T-helper 2 cell treated with Interferon-gamma antibody and Interleukin-4, amounts not matched to agents 5 μg/mL and 100 μg/mL, for 36 hours (primary cell): ENCODE measurements at regions not wholly inside any gene's neighbourhood (a gene's known extent, or its start where the extent isn't known, plus 50 kb on each side); places are given as distances from the start of the nearest gene placed in this dataset.
"Not testable (repeated sequence)": the region's sequence is repeated elsewhere in the genome, so short reads cannot be mapped to it uniquely, and the experiment has no call there.

Experiments
- DNase-seq: peaks from one replicate; pipeline ENCODE4 v3.0.0; 2021; ENCODE audit warnings: low spot score
- H3K27ac Mint-ChIP-seq: one replicate; pipeline ENCODE4 v1.8.0; 2021; ENCODE audit warnings: mild to moderate bottlenecking, mixed read lengths
- H3K27me3 Mint-ChIP-seq: one replicate; pipeline ENCODE4 v1.8.0; 2021; ENCODE audit warnings: low read depth, mixed read lengths
- H3K36me3 Mint-ChIP-seq: one replicate; pipeline ENCODE4 v1.8.0; 2021; ENCODE audit warnings: low read depth, mixed read lengths
- H3K4me1 Mint-ChIP-seq: one replicate; pipeline ENCODE4 v1.8.0; 2021; ENCODE audit warnings: low read depth, mixed read lengths
- H3K4me3 Mint-ChIP-seq: one replicate; pipeline ENCODE4 v1.8.0; 2022; ENCODE audit warnings: mild to moderate bottlenecking, moderate library complexity, mixed read lengths
- H3K9me3 Mint-ChIP-seq: one replicate; pipeline ENCODE4 v1.8.0; 2021; ENCODE audit warnings: mixed read lengths

DNA sequence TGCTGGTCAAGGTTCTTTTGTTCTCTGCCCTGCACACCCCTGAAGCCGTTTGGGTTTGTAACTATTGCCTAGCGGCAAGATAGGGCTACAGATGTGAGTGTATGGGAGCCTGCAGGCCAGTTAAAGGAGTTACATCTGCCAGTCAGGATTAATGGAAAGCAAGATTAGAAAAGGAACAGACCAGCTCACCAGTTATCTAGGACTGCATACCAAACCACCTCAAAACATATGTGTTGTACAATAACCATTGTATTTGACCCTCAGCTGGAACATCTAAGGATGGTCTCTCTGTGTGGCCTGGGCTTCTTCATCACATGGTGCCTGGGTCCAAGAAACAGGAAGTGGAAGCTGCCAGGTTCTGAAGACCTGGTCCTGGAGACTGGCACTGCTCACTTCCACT is 52.5 kb upstream of the FBXO28 start:
- no peak for DNase-seq
- H3K27me3 Mint-ChIP-seq: peaks cover 11% of the 10 kb centered on the region
- no peaks in the 10 kb centered on the region for H3K36me3 Mint-ChIP-seq
- no peak overlapping the region for H3K4me3 Mint-ChIP-seq
- H3K9me3 Mint-ChIP-seq: no peaks in the 10 kb centered on the region
- peaks cover 2% of the 10 kb centered on the region for H3K4me1 Mint-ChIP-seq
- no peak overlapping the region for H3K27ac Mint-ChIP-seq

DNA sequence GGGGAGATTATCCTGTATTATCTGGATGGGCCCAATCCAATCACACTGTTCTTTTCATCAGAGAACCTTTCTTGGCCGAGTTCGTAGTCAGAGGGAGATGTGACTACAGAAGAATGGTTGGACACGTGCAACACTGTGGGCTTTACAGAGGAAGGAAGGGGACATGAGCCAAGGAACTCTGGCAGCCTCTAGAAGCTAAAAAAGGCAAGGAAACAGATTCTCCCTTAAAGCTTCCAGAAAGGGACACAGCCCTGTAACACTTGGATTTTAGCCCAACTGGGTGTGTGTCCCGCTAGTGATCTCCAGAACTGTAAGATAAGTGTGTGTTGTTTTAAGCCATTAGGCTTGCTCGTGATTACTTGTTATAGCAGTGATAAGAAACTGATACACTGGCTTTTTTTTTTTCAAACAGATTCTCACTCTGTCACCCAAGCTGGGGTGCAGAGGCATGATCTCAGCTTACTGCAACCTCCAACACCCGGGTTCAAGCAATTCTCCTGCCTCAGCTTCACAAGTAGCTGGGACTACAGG is 53.9 kb upstream of the FBXO28 start:
- Mint-ChIP-seq H3K27ac (no peak overlapping the region), H3K36me3 (no peaks in the 10 kb centered on the region), H3K4me3 (no peak overlapping the region), H3K27me3 (peaks cover 11% of the 10 kb centered on the region), H3K4me1 (no peaks in the 10 kb centered on the region), H3K9me3 (no peaks in the 10 kb centered on the region)
- DNase-seq: no peak

DNA sequence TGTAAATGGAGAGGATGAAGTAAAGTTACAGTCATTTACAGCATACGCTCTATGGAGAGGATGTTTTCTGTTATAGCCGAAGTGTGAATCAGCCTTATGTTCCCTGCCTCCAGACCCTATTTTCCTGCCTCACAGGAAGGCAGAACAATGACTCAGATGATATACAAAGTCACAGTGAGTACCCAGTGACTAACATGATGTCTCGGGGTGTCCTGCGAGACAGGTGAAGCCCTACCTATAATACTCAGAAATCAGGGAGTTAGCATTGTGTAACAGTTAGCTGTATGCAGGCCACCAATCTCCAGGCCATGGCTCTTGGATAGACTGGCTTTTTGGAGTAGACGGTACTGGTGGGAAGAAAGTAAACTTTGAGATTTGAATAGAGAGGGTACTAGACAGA is 55.6 kb upstream of the FBXO28 start:
- no peaks in the 10 kb centered on the region for H3K36me3 Mint-ChIP-seq
- peaks cover 10% of the 10 kb centered on the region for H3K27me3 Mint-ChIP-seq
- no peak overlapping the region for H3K4me3 Mint-ChIP-seq
- no peaks in the 10 kb centered on the region for H3K4me1 Mint-ChIP-seq
- no peaks in the 10 kb centered on the region for H3K9me3 Mint-ChIP-seq
- DNase-seq: no peak
- H3K27ac Mint-ChIP-seq: no peak overlapping the region

DNA sequence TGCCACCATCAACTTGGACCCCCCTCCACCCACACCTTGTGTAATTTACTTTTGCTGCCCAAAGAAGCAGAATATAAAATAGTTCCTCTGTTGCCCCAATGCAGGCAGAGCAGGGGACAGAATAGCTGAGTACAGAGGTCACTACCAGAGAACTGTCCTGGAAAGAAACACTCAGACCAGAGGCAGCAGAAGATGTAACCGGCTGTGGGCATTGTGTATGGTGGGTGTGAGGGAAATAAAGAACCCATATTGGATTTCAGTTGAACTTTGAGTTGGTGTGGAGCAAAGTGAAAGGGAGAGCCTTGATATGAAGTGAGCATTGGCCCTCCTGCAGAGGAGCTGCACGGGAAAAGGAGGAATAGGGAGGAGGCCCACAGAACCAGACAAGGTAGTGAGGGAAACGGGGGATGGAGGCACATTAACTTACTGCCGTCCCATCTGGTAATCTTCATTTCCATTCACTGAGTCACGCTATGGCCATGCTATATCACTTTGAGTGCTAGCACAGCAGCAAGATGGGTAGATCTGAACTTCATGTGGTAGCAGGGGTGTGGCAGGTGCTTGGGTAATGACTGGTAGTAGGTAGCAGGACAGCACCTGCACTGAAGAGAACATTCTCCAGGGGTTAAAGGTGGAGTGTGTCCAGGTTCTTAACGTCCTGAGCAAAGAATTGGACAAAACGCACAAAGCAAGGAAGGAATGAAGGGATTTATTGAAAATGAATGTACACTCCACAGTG is 56.3 kb upstream of the FBXO28 start:
- no peaks in the 10 kb centered on the region for H3K9me3 Mint-ChIP-seq
- no peak for DNase-seq
- no peak overlapping the region for H3K27ac Mint-ChIP-seq
- no peaks in the 10 kb centered on the region for H3K4me1 Mint-ChIP-seq
- H3K4me3 Mint-ChIP-seq: no peak overlapping the region
- H3K36me3 Mint-ChIP-seq: no peaks in the 10 kb centered on the region
- peaks cover 14% of the 10 kb centered on the region for H3K27me3 Mint-ChIP-seq

DNA sequence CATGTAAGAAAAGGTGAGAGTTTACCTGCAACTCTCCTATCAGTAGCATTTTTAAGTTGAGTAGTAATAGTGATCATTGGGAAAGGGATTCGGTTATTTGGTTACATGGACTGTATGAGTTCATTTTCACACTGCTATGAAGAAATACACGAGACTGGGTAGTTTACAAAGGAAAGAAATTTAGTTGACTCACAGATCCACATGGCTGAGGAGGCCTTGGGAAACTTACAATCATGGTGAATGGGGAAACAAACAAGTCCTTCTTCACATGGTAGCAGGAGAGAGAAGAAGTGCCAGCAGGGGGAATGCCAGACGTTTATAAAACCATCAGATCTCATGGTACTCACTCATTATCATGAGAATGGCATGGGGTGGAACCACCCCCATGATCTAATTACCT is 59.3 kb upstream of the FBXO28 start:
- H3K4me1 Mint-ChIP-seq: no peaks in the 10 kb centered on the region
- peaks cover 16% of the 10 kb centered on the region for H3K27me3 Mint-ChIP-seq
- H3K4me3 Mint-ChIP-seq: no peak overlapping the region
- DNase-seq: no peak
- H3K36me3 Mint-ChIP-seq: no peaks in the 10 kb centered on the region
- no peaks in the 10 kb centered on the region for H3K9me3 Mint-ChIP-seq
- H3K27ac Mint-ChIP-seq: no peak overlapping the region

DNA sequence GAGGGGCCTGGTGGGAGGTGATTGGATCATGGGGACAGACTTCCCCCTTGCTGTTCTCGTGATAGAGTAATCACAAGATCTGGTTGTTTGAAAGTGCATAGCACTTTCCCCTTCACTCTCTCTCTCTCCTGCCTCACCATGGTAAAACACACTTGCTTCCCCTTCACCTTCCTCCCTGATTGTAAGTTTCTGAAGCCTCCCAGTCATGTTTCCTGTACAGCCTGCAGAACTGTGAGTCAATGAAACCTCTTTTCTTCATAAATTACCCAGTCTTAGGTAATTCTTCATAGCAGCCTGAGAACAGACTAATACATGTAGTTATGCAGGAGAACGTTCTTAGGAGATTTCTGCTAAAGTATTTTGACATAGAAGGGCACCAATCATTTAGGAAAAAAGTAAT is 59.9 kb upstream of the FBXO28 start:
- Mint-ChIP-seq H3K9me3 (no peaks in the 10 kb centered on the region), H3K4me3 (no peak overlapping the region), H3K4me1 (no peaks in the 10 kb centered on the region), H3K36me3 (no peaks in the 10 kb centered on the region), H3K27ac (no peak overlapping the region), H3K27me3 (peaks cover 17% of the 10 kb centered on the region)
- DNase-seq: no peak

DNA sequence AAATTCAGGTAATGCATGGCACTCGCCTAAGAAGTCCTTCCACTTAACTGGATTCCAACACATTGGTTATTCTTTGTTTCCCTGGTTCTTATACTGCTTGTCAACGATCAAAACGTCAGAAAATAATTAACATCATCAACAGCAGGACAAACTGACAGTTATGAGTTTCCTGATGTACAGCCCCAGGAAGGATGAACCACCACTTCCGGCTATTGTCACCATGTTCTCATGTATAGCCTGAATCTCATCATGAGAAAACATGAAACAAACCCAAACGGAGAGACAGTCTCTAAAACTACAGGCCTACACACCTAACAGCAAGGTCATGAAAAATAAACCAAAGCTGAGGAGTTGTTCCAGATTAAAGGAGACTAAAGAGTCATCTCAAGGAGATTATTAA is 60.5 kb upstream of the FBXO28 start:
- no peaks in the 10 kb centered on the region for H3K4me1 Mint-ChIP-seq
- H3K9me3 Mint-ChIP-seq: no peaks in the 10 kb centered on the region
- no peak overlapping the region for H3K27ac Mint-ChIP-seq
- no peak for DNase-seq
- no peaks in the 10 kb centered on the region for H3K36me3 Mint-ChIP-seq
- H3K27me3 Mint-ChIP-seq: peaks cover 17% of the 10 kb centered on the region
- H3K4me3 Mint-ChIP-seq: no peak overlapping the region

DNA sequence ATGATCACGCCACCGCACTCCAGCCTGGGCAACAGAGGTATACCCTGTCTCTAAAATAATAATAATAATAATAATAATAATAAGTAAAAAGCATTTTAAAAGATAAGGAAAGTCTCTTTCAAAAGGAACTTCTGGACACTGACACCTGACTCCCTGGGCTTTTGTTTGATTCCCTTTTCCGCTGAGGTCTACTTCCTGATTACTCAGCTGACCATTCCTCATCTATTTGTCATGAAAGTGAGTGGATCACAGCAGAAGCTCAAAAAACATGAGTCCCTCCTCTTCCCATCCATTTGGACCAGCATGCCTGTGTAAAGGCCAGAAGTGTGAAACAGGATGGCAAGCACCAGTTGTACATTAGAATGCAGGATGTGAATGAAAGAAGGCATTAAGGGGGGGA is 61.1 kb upstream of the FBXO28 start:
- no peak for DNase-seq

DNA sequence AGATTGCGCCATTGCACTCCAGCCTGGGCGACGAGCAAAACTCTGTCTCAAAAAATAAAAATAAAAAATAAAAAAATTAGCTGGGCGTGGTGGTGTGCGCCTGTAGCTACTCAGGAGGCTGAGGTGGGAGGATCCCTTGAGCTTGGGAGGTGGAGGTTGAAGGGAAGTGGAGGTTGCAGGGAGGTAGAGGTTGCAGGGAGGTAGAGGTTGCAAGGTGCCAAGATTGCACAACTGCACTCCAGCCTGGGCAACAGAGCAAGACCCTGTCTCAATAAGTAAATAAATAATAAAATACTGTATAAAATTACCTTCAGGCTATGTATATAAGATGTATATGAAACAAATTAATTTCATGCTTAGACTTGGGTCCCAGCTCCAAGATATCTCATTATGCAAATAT is 62.1 kb upstream of the FBXO28 start:
- not testable (repeated sequence) for H3K4me1 Mint-ChIP-seq, H3K27ac Mint-ChIP-seq, H3K9me3 Mint-ChIP-seq, H3K36me3 Mint-ChIP-seq, DNase-seq, H3K4me3 Mint-ChIP-seq
- H3K27me3 Mint-ChIP-seq: peaks cover 11% of the 10 kb centered on the region

More for the DNA sequence above, 61.1 kb upstream of the FBXO28 start:
- H3K36me3 Mint-ChIP-seq: no peaks in the 10 kb centered on the region
- no peaks in the 10 kb centered on the region for H3K4me1 Mint-ChIP-seq
- no peak overlapping the region for H3K27ac Mint-ChIP-seq
- no peaks in the 10 kb centered on the region for H3K9me3 Mint-ChIP-seq
- H3K4me3 Mint-ChIP-seq: no peak overlapping the region
- peaks cover 15% of the 10 kb centered on the region for H3K27me3 Mint-ChIP-seq

DNA sequence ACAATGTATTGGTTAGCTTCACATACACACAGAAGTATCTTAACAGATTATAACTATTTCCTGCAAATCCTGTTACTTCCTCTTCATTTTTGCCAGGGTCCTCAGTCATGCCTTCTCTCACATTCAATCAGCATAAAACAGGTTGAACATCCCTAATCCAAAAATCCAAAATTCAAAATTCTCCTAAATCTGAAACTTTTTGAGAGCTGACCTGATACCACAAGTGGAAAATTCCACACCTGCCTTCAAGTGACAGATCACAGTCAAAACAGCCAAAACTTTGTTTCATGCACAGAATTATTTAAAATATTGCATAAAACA is 62.9 kb upstream of the FBXO28 start:
- Mint-ChIP-seq H3K36me3 (no peaks in the 10 kb centered on the region), H3K27me3 (peaks cover 11% of the 10 kb centered on the region), H3K9me3 (no peaks in the 10 kb centered on the region), H3K4me1 (no peaks in the 10 kb centered on the region), H3K27ac (no peak overlapping the region), H3K4me3 (no peak overlapping the region)
- DNase-seq: no peak

DNA sequence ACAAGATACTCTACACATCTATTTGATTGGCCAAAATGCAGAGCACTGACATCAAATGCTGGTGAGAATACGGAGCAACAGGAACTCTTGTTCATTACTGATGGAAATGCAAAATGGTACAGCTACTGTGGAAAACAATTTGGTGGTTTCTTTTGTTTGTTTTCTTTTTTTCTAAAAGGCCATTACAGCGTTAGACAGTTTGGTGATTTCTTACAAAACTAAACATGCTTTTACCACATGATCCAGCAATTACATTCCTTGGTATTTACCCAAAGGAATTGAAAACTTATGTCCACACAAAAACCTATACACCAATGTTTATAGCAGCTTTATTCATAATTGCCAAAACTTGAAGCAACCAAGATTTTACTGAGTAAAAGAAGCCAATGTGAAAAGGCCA is 66.4 kb upstream of the FBXO28 start:
- Mint-ChIP-seq H3K4me1 (peaks cover 1% of the 10 kb centered on the region), H3K27ac (no peak overlapping the region), H3K36me3 (no peaks in the 10 kb centered on the region), H3K9me3 (no peaks in the 10 kb centered on the region), H3K4me3 (no peak overlapping the region), H3K27me3 (peaks cover 8% of the 10 kb centered on the region)
- no peak for DNase-seq

DNA sequence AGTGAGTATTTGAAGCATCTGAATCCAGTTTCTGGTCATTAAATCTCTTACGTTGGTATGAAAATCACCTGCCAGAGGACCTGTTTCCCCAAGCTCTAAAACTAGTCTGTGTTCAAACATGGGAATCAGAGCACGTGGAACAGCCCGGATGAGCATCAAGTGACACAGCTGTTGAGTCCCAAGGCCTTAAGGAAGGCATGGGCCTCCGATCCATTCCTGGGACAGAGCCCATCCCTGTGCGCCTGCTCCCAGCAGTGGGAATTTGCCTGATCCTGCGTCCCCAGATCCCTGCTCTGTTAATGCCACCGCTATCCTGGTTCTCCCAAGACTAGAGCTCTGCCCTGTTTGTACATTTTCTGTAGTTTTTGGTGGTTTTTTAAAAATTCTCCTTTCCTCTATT is 68.4 kb upstream of the FBXO28 start:
- H3K27me3 Mint-ChIP-seq: peaks cover 13% of the 10 kb centered on the region
- H3K27ac Mint-ChIP-seq: no peak overlapping the region
- peaks cover 1% of the 10 kb centered on the region for H3K4me1 Mint-ChIP-seq
- H3K9me3 Mint-ChIP-seq: no peaks in the 10 kb centered on the region
- DNase-seq: no peak
- H3K36me3 Mint-ChIP-seq: no peaks in the 10 kb centered on the region
- no peak overlapping the region for H3K4me3 Mint-ChIP-seq

DNA sequence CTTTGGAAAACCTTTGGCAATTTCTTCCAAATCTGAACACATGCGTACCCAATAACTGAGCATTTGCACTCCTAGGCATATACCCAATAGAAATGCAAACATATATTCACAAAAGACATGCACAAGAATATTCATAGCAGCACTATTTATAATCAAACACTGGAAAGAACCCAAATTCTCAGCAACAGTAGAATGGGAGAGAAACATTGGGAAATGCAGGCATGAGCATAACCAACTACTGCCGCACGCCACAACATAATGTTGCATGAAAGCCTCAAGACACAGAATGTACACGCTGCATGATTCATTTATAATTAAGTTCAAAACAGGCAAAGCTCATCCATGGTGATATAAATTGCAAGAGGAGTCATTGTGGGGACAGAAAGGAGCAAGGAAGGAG is 69.5 kb upstream of the FBXO28 start:
- H3K36me3 Mint-ChIP-seq: no peaks in the 10 kb centered on the region

DNA sequence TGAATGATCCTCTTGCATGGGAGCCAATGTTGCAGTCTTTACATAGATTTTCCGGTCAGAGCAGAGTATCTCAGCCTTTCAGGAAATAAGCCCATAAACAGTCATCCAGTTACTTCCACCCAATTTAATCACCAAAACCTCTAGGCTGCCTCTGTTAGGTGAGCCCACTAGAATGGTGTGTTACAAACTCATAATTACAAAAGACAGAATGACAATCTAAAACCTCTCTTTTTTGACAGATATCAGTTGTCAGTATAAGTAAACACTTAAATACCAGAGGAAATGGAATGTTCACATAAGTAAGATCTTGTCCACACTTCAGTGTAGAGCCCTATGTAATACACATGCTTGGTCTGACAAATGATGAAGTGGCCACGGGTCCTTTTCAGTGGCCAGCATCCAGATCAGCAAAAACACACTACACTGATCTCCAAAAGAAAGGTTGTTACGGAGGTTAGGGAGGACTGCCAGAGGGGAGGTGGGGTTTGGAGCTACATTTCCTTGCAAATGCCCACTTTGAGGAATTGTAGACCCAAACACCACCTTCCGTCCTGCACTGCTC is 71.3 kb upstream of the FBXO28 start:
- H3K4me3 Mint-ChIP-seq: no peak overlapping the region
- DNase-seq: no peak
- peaks cover 1% of the 10 kb centered on the region for H3K4me1 Mint-ChIP-seq
- H3K36me3 Mint-ChIP-seq: no peaks in the 10 kb centered on the region
- no peaks in the 10 kb centered on the region for H3K9me3 Mint-ChIP-seq
- peaks cover 9% of the 10 kb centered on the region for H3K27me3 Mint-ChIP-seq
- H3K27ac Mint-ChIP-seq: no peak overlapping the region

More for the DNA sequence above, 69.5 kb upstream of the FBXO28 start:
- no peaks in the 10 kb centered on the region for H3K9me3 Mint-ChIP-seq
- peaks cover 1% of the 10 kb centered on the region for H3K4me1 Mint-ChIP-seq
- DNase-seq: no peak
- no peak overlapping the region for H3K27ac Mint-ChIP-seq
- peaks cover 9% of the 10 kb centered on the region for H3K27me3 Mint-ChIP-seq
- H3K4me3 Mint-ChIP-seq: no peak overlapping the region

DNA sequence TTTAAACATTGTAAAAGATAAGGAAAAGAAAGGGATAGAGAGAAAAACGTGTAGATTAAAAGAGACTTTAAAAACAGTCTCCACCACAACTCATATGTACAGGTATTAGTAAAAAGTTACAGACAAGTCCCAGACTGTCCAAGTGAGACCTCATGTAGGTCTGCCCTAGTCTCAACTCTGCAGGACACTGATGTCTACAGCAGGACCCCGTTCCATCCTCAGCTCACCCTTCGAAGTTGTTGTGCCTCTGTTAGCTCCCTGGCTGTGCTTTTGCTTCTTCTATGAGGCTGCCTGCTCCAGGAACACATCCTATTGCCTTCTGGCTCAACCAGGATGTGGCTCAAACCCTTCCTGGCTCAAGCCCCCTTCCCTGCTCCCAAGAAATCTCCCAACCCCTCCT is 72.9 kb upstream of the FBXO28 start:
- no peak for DNase-seq
- Mint-ChIP-seq H3K27ac (no peak overlapping the region), H3K4me3 (no peak overlapping the region), H3K27me3 (peaks cover 9% of the 10 kb centered on the region), H3K36me3 (no peaks in the 10 kb centered on the region), H3K4me1 (peaks cover 1% of the 10 kb centered on the region), H3K9me3 (no peaks in the 10 kb centered on the region)
